Neuronal stem cell (in vitro differentiated cells): ENCODE measurements at regions not wholly inside any gene's neighbourhood (a gene's known extent, or its start where the extent isn't known, plus 50 kb on each side); places are given as distances from the start of the nearest gene placed in this dataset.

Source experiments
- DNase-seq: peaks from one replicate; pipeline ENCODE4 v3.0.0-alpha.2; 2013; ENCODE audit warnings: low spot score
- H2AFZ ChIP-seq: one replicate; pipeline ENCODE4 v1.6.1; 2013; ENCODE audit warnings: mild to moderate bottlenecking, low read length, inconsistent platforms
- H2AK5ac ChIP-seq: 2 replicates; pipeline ENCODE4 v1.6.1; 2013; ENCODE audit warnings: low read depth, mild to moderate bottlenecking, inconsistent platforms, low read length, moderate library complexity, mixed read lengths
- H2BK120ac ChIP-seq: 2 replicates; pipeline ENCODE4 v1.6.1; 2013; ENCODE audit warnings: low read depth, mild to moderate bottlenecking, inconsistent platforms, low read length, moderate library complexity, mixed read lengths
- H2BK12ac ChIP-seq: one replicate; pipeline ENCODE4 v1.6.1; 2013; ENCODE audit warnings: low read length, inconsistent platforms
- H2BK15ac ChIP-seq: 2 replicates; pipeline ENCODE4 v1.6.1; 2013; ENCODE audit warnings: mild to moderate bottlenecking, low read length, inconsistent platforms, mixed read lengths
- H2BK5ac ChIP-seq: one replicate; pipeline ENCODE4 v1.6.1; 2013; ENCODE audit warnings: inconsistent platforms, mild to moderate bottlenecking, low read length, moderate library complexity
- H3K14ac ChIP-seq: one replicate; pipeline ENCODE4 v1.6.1; 2013; ENCODE audit warnings: low read length, inconsistent platforms
- H3K18ac ChIP-seq: 2 replicates; pipeline ENCODE4 v1.6.1; 2013; ENCODE audit warnings: low read length, inconsistent platforms
- H3K23ac ChIP-seq: 2 replicates; pipeline ENCODE4 v1.6.1; 2013; ENCODE audit warnings: low read depth, mild to moderate bottlenecking, mixed read lengths, low read length, inconsistent platforms; ENCODE audit not compliant: poor library complexity
- H3K27ac ChIP-seq: replicated peaks from 3 replicates; pipeline ENCODE4 v1.5.1; 2013; ENCODE audit warnings: low read length, inconsistent platforms
- H3K27me3 ChIP-seq, 3 experiments: 2 replicates each; pipeline ENCODE4 v1.6.1; 2013; ENCODE audit warnings: low read length in 3 of 3, mild to moderate bottlenecking in 2 of 3, inconsistent platforms in 1 of 3, low read depth in 1 of 3, mixed read lengths in 1 of 3, moderate library complexity in 1 of 3; ENCODE audit not compliant: control insufficient read depth in 3 of 3, insufficient read depth in 3 of 3
- H3K36me3 ChIP-seq, 2 donors: replicated peaks in 1 of 2; 2 replicates each; pipeline ENCODE4 v1.6.1; 2013; ENCODE audit warnings: low read length in 2 of 2; ENCODE audit not compliant: control insufficient read depth in 2 of 2, insufficient read depth in 2 of 2
- H3K4ac ChIP-seq: 2 replicates; pipeline ENCODE4 v1.6.1; 2013; ENCODE audit warnings: inconsistent platforms, mild to moderate bottlenecking, low read length, moderate library complexity
- H3K4me1 ChIP-seq, 2 donors: 1 replicate in 1 of 2; 2 replicates in 1 of 2; pipeline ENCODE4 v1.6.1; 2013; ENCODE audit warnings: low read length in 2 of 2, low read depth in 1 of 2; ENCODE audit not compliant: control insufficient read depth in 2 of 2, insufficient read depth in 1 of 2
- H3K4me2 ChIP-seq: one replicate; pipeline ENCODE4 v1.6.1; 2013; ENCODE audit warnings: mild to moderate bottlenecking, low read length, inconsistent platforms; ENCODE audit not compliant: insufficient read depth, poor library complexity, severe bottlenecking
- H3K4me3 ChIP-seq, 2 donors: 2 replicates each; pipeline ENCODE4 v1.5.1; 2013; ENCODE audit warnings: low read length in 2 of 2, mild to moderate bottlenecking in 2 of 2, inconsistent platforms in 1 of 2, moderate library complexity in 1 of 2
- H3K79me1 ChIP-seq: one replicate; pipeline ENCODE4 v1.6.1; 2013; ENCODE audit warnings: low read depth, mild to moderate bottlenecking, inconsistent platforms, low read length, moderate library complexity
- H3K9ac ChIP-seq: one replicate; pipeline ENCODE4 v1.6.1; 2013; ENCODE audit warnings: mild to moderate bottlenecking, low read depth, low read length, inconsistent platforms; ENCODE audit not compliant: poor library complexity
- H3K9me3 ChIP-seq, 2 donors: replicated peaks in 1 of 2; 2 replicates each; pipeline versions ENCODE3 to v1.6.1; 2013; ENCODE audit warnings: low read length in 2 of 2, mild to moderate bottlenecking in 2 of 2, inconsistent platforms in 1 of 2, low read depth in 1 of 2, mixed read lengths in 1 of 2, moderate library complexity in 1 of 2; ENCODE audit not compliant: control insufficient read depth in 2 of 2, insufficient read depth in 1 of 2
- H4K8ac ChIP-seq: one replicate; pipeline ENCODE4 v1.6.1; 2013; ENCODE audit warnings: low read depth, mild to moderate bottlenecking, inconsistent platforms, low read length, moderate library complexity
- H4K91ac ChIP-seq: one replicate; pipeline ENCODE4 v1.6.1; 2013; ENCODE audit warnings: low read length, low read depth, mild to moderate bottlenecking, inconsistent platforms; ENCODE audit not compliant: poor library complexity
- WGBS, 2 donors: extraction: QIAGEN DNeasy Blood & Tissue Kit; methylation state at CpG; one replicate each; pipeline ENCODE4 v1.1.7; 2013; ENCODE audit warnings: missing lambda C conversion rate in 2 of 2, mixed read lengths in 1 of 2; ENCODE audit not compliant: insufficient read length in 2 of 2, insufficient replicate concordance in 1 of 2; ENCODE audit errors: extremely low coverage in 2 of 2; 5-methylcytosine and 5-hydroxymethylcytosine counted together

- no peak overlapping the region for H4K8ac ChIP-seq
- H3K36me3 ChIP-seq: no peaks in the 10 kb centered on the region
- H3K9me3 ChIP-seq: no peaks in the 10 kb centered on the region
- DNase-seq: no peak
- H3K23ac ChIP-seq: no peak overlapping the region
- H3K4ac ChIP-seq: no peak overlapping the region
- no peak overlapping the region for H3K27ac ChIP-seq
- no peak overlapping the region for H3K14ac ChIP-seq
- H3K18ac ChIP-seq: no peak overlapping the region
- H2AK5ac ChIP-seq: no peak overlapping the region
- H4K91ac ChIP-seq: no peak overlapping the region
- no peak overlapping the region for H3K4me3 ChIP-seq
- no peak overlapping the region for H2BK15ac ChIP-seq
- H2BK12ac ChIP-seq: no peak overlapping the region
- H3K4me1 ChIP-seq: peaks cover 0 to 1% of the 10 kb centered on the region in 2 donors
- H3K27me3 ChIP-seq: no peaks in the 10 kb centered on the region
- WGBS, 2 donors: no CpG with 5 or more reads among the region's 3 CpGs
- H3K4me2 ChIP-seq: no peak overlapping the region
- no peak overlapping the region for H3K9ac ChIP-seq
- H2BK120ac ChIP-seq: no peak overlapping the region
- H2BK5ac ChIP-seq: no peak overlapping the region
- no peaks in the 10 kb centered on the region for H3K79me1 ChIP-seq
- no peak overlapping the region for H2AFZ ChIP-seq
These were observed 737.5 kb downstream of the LIG4 start for GRCh38 chr13:107477772-107478379.

GRCh38 chr13:107475753-107476453 lies 739.4 kb downstream of the LIG4 start:
- H2AFZ ChIP-seq: no peak overlapping the region
- no peak overlapping the region for H4K91ac ChIP-seq
- no peak for DNase-seq
- no peak overlapping the region for H3K23ac ChIP-seq
- WGBS, 2 donors: no CpG with 5 or more reads among the region's 3 CpGs
- H2BK120ac ChIP-seq: no peak overlapping the region
- no peak overlapping the region for H4K8ac ChIP-seq
- no peak overlapping the region for H2AK5ac ChIP-seq
- no peak overlapping the region for H3K27ac ChIP-seq
- no peaks in the 10 kb centered on the region for H3K27me3 ChIP-seq
- H3K18ac ChIP-seq: no peak overlapping the region
- H3K79me1 ChIP-seq: no peaks in the 10 kb centered on the region
- no peaks in the 10 kb centered on the region for H3K9me3 ChIP-seq
- no peak overlapping the region for H3K4me3 ChIP-seq
- no peak overlapping the region for H2BK5ac ChIP-seq
- H3K9ac ChIP-seq: no peak overlapping the region
- no peak overlapping the region for H3K4ac ChIP-seq
- H3K14ac ChIP-seq: no peak overlapping the region
- H3K4me2 ChIP-seq: no peak overlapping the region
- H2BK12ac ChIP-seq: no peak overlapping the region
- no peaks in the 10 kb centered on the region for H3K4me1 ChIP-seq
- H2BK15ac ChIP-seq: no peak overlapping the region
- no peaks in the 10 kb centered on the region for H3K36me3 ChIP-seq

- no peaks in the 10 kb centered on the region for H3K4me1 ChIP-seq
- no peak overlapping the region for H3K9ac ChIP-seq
- WGBS, 2 donors: no CpG with 5 or more reads among the region's 4 CpGs
- H2AFZ ChIP-seq: no peak overlapping the region
- no peak overlapping the region for H3K4ac ChIP-seq
- no peak for DNase-seq
- H3K4me2 ChIP-seq: no peak overlapping the region
- no peak overlapping the region for H2BK15ac ChIP-seq
- H3K9me3 ChIP-seq: no peaks in the 10 kb centered on the region
- no peak overlapping the region for H2BK5ac ChIP-seq
- no peaks in the 10 kb centered on the region for H3K36me3 ChIP-seq
- H3K18ac ChIP-seq: no peak overlapping the region
- H3K23ac ChIP-seq: no peak overlapping the region
- H2BK120ac ChIP-seq: no peak overlapping the region
- no peak overlapping the region for H2BK12ac ChIP-seq
- no peak overlapping the region for H4K91ac ChIP-seq
- H2AK5ac ChIP-seq: no peak overlapping the region
- no peaks in the 10 kb centered on the region for H3K27me3 ChIP-seq
- no peak overlapping the region for H3K27ac ChIP-seq
- no peak overlapping the region for H3K14ac ChIP-seq
- no peak overlapping the region for H3K4me3 ChIP-seq
- H3K79me1 ChIP-seq: no peaks in the 10 kb centered on the region
- no peak overlapping the region for H4K8ac ChIP-seq
These were observed 742.1 kb downstream of the LIG4 start for GRCh38 chr13:107473253-107473652.

- Histone ChIP-seq H3K36me3 (no peaks in the 10 kb centered on the region), H3K4ac (no peak overlapping the region), H3K27ac (no peak overlapping the region), H2BK15ac (no peak overlapping the region), H3K18ac (no peak overlapping the region), H3K4me2 (no peak overlapping the region), H2BK120ac (no peak overlapping the region), H3K27me3 (no peaks in the 10 kb centered on the region), H2AK5ac (no peak overlapping the region), H4K91ac (no peak overlapping the region), H3K23ac (no peak overlapping the region), H3K4me3 (no peak overlapping the region), H3K14ac (no peak overlapping the region), H2BK12ac (no peak overlapping the region), H3K79me1 (no peaks in the 10 kb centered on the region), H4K8ac (no peak overlapping the region), H2BK5ac (no peak overlapping the region), H3K9ac (no peak overlapping the region), H3K9me3 (no peaks in the 10 kb centered on the region), H3K4me1 (peaks cover 0 to 2% of the 10 kb centered on the region in 2 donors), H2AFZ (no peak overlapping the region)
- DNase-seq: no peak
- WGBS, 2 donors: no CpG with 5 or more reads among the region's 3 CpGs
These were observed 748.8 kb downstream of the LIG4 start for GRCh38 chr13:107466326-107467099.
